Ascending aorta (tissue), 2 donors: ENCODE measurements at regions not wholly inside any gene's neighbourhood (a gene's known extent, or its start where the extent isn't known, plus 50 kb on each side); places are given as distances from the start of the nearest gene placed in this dataset.

ENCODE experiments used
- DNase-seq, 2 donors: peaks; one replicate each; pipeline ENCODE4 v3.0.0-alpha.2; 2019; ENCODE audit warnings: low spot score in 2 of 2
- H3K27ac ChIP-seq, 2 donors: fragments of 200-600 bp; sonication (generic); one replicate each; pipeline ENCODE4 v1.5.1; 2016 to 2017; ENCODE audit warnings: mild to moderate bottlenecking in 1 of 2
- H3K27me3 ChIP-seq: fragments of 200-600 bp; sonication (generic); one replicate; pipeline ENCODE4 v1.5.1; 2017
- H3K36me3 ChIP-seq, 2 donors: fragments of 200-600 bp; sonication (generic); one replicate each; pipeline ENCODE4 v1.5.1; 2016
- H3K4me1 ChIP-seq, 2 donors: fragments of 200-600 bp; sonication (generic); one replicate each; pipeline ENCODE4 v1.5.1; 2016 to 2017; ENCODE audit warnings: mild to moderate bottlenecking in 1 of 2
- H3K4me3 ChIP-seq, 2 donors: fragments of 200-600 bp; sonication (generic); one replicate each; pipeline ENCODE4 v1.5.1; 2016 to 2017; ENCODE audit warnings: mild to moderate bottlenecking in 1 of 2
- H3K9me3 ChIP-seq, 2 donors: fragments of 200-600 bp; sonication (generic); one replicate each; pipeline ENCODE4 v1.5.1; 2016
- intact Hi-C: fragments of 100-400 bp; cut with DNase I; formaldehyde crosslinking; loops from one replicate; pipeline ENCODE4 v1.15.1; 2023
- TF ChIP-seq, protein P1 (sequence below), 3 experiments: fragments of 200-600 bp in 2 of 3; fragments of 450-650 bp in 1 of 3; sonication (generic) in 2 of 3; IDR thresholded peaks; one replicate each; pipeline ENCODE4 v1.5.1; 2016 to 2019; ENCODE audit warnings: antibody characterized with exemption in 3 of 3, mild to moderate bottlenecking in 1 of 3, moderate library complexity in 1 of 3

DNA sequence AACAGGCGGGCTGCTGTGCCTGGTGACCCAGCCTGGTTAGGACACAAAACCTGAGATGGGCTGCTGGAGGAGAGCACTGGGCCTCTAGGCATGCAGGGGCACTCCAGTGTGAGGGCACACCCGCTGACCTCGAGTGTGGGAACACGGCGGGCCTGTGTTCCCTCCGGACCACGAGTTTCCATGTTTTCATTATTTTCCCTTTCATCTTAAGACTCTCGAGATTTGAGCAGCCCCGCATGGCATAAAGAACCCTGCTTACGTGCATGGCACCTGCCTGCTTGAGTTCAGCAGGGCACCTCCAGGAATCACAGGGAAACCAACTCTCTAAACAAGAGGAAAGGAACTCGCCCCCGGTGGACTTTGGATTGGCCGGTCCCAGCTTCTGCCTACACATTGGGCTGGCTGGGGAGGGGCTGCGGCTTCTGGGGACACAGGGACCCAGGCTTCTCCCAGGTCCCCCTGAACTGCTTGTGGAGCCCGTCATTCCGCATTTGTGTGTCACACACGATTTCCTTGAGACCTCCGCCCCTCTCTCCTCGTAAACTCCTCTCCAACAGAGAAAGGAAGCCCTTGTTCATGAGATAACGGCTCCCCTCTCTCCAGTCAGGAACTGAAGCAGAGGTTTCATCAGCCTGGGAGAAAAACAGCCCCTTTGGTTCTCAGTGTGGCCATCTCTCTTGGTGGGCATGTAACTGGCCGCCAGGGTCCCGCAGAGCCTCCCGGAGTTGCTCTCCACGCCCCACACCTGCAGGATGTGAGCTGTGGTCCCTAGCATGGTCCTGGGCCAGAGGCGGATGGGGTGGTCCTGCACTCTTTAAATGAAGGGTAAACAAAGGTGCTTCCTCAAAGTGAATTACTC lies 181.8 kb downstream of the TTLL2 start:
- H3K27ac ChIP-seq, result no peak overlapping the region
- H3K27me3 ChIP-seq, result no peaks in the 10 kb centered on the region
- no peaks in the 10 kb centered on the region for H3K4me1 ChIP-seq
- no peak for DNase-seq
- intact Hi-C loops, result no loop called here
- H3K4me3 ChIP-seq, result no peak overlapping the region
- TF ChIP-seq, protein P1, sequence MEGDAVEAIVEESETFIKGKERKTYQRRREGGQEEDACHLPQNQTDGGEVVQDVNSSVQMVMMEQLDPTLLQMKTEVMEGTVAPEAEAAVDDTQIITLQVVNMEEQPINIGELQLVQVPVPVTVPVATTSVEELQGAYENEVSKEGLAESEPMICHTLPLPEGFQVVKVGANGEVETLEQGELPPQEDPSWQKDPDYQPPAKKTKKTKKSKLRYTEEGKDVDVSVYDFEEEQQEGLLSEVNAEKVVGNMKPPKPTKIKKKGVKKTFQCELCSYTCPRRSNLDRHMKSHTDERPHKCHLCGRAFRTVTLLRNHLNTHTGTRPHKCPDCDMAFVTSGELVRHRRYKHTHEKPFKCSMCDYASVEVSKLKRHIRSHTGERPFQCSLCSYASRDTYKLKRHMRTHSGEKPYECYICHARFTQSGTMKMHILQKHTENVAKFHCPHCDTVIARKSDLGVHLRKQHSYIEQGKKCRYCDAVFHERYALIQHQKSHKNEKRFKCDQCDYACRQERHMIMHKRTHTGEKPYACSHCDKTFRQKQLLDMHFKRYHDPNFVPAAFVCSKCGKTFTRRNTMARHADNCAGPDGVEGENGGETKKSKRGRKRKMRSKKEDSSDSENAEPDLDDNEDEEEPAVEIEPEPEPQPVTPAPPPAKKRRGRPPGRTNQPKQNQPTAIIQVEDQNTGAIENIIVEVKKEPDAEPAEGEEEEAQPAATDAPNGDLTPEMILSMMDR (IDR thresholded peaks at IDR 0.05), result no peak
- no peaks in the 10 kb centered on the region for H3K36me3 ChIP-seq
- H3K9me3 ChIP-seq, result no peaks in the 10 kb centered on the region

GRCh38 chr6:167507376-167507945 lies 182.6 kb downstream of the TTLL2 start:
- Histone ChIP-seq H3K36me3 (no peaks in the 10 kb centered on the region), H3K4me1 (no peaks in the 10 kb centered on the region), H3K9me3 (no peaks in the 10 kb centered on the region), H3K27me3 (no peaks in the 10 kb centered on the region), H3K4me3 (no peak overlapping the region), H3K27ac (no peak overlapping the region)
- intact Hi-C loops, result no loop called here
- no peak for DNase-seq
- TF ChIP-seq, protein P1 (IDR thresholded peaks at IDR 0.05), result no peak

GRCh38 chr6:167508919-167509852 lies 184.3 kb downstream of the TTLL2 start:
- no peaks in the 10 kb centered on the region for H3K9me3 ChIP-seq
- no peaks in the 10 kb centered on the region for H3K36me3 ChIP-seq
- intact Hi-C loops, result no loop called here
- H3K27ac ChIP-seq, result no peak overlapping the region
- TF ChIP-seq, protein P1 (IDR thresholded peaks at IDR 0.05), result no peak
- DNase-seq, result no peak
- H3K4me1 ChIP-seq, result no peaks in the 10 kb centered on the region
- H3K4me3 ChIP-seq, result no peak overlapping the region
- no peaks in the 10 kb centered on the region for H3K27me3 ChIP-seq

- no peaks in the 10 kb centered on the region for H3K36me3 ChIP-seq
- TF ChIP-seq, protein P1 (IDR thresholded peaks at IDR 0.05), result no peak
- H3K27me3 ChIP-seq, result no peaks in the 10 kb centered on the region
- H3K4me1 ChIP-seq, result no peaks in the 10 kb centered on the region
- no peak overlapping the region for H3K4me3 ChIP-seq
- no peaks in the 10 kb centered on the region for H3K9me3 ChIP-seq
- H3K27ac ChIP-seq, result no peak overlapping the region
- intact Hi-C loops, result no loop called here
- no peak for DNase-seq
These were observed 185.0 kb downstream of the TTLL2 start for GRCh38 chr6:167509853-167510220.

DNA sequence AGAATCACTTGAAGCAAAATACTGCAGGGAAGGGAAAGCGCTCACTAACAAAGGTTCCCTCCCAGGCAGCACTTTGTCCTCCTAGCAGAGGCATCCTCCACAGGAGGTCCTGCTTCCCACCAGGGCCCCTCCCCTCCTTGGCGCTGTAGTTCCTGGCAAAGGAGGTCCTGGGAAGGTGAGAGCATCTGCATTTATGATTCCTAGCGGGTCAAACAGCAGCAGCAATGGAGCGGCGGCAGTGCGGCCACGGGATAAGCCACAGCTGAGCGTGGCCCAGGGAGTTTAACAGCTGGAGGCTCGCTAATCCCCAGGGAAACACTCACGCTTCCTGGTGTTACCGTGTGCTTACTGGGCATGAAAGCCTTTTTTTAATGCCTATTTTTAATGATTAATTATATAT lies 185.8 kb downstream of the TTLL2 start:
- DNase-seq, result no peak
- intact Hi-C loops, result no loop called here
- Histone ChIP-seq H3K4me1 (no peaks in the 10 kb centered on the region), H3K9me3 (no peaks in the 10 kb centered on the region), H3K4me3 (no peak overlapping the region), H3K27me3 (no peaks in the 10 kb centered on the region), H3K27ac (no peak overlapping the region), H3K36me3 (no peaks in the 10 kb centered on the region)
- TF ChIP-seq, protein P1 (IDR thresholded peaks at IDR 0.05), result no peak
